CD4-positive, alpha-beta T cell treated with Interleukin-10 for 1 hour (primary cell): ENCODE measurements at regions not wholly inside any gene's neighbourhood (a gene's known extent, or its start where the extent isn't known, plus 50 kb on each side); places are given as distances from the start of the nearest gene placed in this dataset.

Source experiments
- DNase-seq: peaks from one replicate; pipeline ENCODE4 v3.0.0-alpha.2; 2020

DNA sequence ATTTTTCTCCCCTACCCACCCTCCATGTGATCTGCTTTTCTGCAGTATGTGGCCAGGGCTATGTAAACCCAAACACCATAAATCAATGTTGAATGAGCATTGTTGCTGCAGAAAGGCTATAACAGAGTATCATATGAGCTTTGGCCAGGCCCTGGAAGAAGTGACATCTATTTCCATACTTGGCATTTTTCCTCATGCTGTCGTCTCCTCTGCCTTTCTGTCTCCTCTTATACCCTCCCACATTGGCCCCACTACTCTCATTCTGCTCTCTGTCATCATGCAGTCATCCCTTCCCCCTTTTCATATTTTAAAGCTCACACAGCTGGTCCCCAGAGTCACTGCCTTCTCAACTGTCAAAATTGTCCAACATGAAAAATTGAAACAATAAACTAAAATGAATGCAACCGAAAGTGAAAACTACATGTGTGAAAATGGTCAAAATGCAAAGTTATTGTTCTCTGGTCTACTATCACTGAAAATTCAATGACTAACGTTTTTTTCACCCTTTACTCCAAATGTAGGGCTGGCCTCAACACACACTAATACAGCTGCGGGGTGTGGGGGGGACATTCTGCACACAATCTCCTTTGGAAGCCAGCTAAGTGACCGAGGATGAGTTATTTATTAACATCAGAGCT lies 290.7 kb upstream of the TMPO start:
- DNase-seq, result no peak

DNA sequence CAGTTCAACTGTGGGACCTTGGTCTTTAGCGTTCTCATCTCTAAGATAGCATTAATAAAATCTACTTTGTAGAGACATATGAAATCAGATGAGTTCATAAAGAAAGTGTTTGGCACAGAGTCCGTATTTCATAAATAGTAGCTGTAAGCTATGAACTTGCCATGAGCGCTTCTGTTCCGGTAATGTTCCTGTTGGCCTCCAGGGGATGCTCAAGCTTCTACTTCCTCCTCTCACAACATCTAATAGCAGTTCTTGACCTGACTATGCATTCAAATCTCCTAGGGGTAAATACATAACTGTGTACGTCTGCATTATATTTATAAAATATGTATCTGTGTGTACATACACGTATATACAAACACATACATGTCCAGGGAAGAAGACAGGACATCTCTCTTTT lies 288.2 kb upstream of the TMPO start:
- no peak for DNase-seq

DNA sequence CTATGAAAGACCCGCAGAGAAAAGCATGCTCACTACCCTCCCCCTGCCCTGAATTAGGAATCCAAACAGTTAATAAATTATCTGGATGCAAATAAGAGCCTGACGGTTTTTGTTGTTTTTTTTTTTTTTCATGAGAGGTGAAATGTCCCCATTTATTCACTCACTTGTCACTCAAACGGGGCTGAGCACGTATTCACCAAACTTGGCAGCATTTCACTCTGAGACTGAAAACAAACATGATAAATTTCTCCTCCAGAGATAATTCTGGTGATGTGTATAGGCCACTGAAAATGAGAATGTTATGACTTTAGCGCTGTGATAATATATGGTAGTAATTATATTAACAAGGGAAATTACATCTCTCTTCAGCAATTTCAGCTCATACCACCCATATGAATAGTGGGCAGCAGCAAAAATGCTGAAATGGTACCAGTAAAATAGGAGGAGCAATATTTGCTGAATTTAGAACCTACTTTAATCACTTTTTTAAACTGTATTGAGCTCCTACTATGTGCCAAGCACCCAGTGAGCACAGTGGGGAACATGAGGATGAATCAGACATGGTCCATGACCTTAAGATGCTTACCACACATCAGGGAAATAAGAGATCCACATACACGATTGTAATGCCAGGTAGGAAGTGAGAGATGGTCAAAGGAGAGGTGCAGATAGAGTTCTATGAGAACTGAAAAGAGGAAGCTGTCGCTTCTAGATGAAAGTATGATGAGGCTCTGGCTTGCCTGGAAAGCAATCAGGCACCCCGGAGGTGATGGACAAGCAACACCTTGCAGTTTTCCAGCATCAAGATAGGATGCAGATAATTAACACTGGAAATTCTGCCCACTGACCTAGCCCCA lies 286.5 kb upstream of the TMPO start:
- DNase-seq, result no peak

DNA sequence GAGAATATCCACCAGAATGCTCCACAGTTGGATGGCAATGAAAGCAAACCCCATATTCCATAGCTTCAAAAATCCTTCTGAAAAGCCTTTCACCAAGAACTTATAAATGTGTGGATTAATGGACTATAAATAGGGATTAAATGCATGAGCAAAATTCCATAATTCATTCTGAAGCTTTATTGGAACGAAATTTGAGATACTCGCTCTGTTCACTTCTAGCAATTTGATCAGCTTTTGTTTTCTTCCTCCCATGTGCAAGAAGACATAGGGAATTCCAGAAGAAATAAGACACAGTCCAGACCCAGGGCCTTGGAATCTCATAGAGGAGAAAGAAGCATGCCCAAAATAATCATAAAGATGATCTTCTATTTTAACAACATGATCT lies 285.9 kb upstream of the TMPO start:
- no peak for DNase-seq

DNA sequence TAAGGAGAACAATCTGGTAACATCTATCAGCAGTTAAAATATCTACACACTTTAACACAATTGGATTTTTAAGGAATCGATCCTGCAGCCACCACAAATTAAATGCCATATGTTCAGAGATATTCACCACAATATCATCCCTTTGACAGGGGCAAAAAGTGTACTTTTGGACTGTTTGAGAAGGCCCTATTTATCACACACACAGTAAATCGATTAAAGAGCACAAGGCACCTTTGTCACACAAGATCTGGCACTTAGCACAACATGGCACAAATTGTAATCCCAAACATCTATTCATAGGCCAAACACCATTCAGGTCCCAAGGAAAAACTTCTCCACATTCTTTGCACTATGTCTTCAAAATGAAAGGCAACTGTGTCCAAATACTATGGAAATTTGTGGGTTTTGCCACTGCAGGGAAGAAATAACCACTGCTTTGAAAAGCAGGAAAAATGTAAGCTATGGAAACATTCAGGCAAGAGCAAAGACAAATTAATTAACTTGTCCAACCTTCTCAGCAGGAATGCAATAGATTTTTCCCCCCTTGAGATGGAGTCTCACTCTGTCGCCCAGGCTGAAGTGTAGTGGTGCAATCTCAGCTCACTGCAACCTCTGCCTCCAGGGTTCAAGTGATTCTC lies 282.5 kb upstream of the TMPO start:
- DNase-seq, result no peak

DNA sequence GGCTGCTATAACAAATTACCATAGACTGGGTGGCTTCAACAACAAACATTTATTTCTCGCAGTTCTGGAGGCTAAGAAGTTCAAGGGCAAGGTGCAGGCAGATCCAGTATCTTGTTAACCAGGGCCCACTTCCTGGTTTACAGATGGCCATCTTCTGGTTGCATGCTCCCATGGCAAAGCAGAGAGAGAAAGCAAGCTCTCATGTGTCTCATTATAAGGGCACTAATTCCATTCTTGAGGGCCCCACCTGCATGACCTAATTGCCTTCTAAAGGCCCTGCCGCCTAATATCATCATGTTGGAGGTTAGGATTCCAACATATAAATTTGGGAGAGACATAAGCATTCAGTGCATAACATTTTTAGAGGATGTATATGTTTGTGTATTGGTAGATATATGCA lies 280.1 kb upstream of the TMPO start:
- no peak for DNase-seq

DNA sequence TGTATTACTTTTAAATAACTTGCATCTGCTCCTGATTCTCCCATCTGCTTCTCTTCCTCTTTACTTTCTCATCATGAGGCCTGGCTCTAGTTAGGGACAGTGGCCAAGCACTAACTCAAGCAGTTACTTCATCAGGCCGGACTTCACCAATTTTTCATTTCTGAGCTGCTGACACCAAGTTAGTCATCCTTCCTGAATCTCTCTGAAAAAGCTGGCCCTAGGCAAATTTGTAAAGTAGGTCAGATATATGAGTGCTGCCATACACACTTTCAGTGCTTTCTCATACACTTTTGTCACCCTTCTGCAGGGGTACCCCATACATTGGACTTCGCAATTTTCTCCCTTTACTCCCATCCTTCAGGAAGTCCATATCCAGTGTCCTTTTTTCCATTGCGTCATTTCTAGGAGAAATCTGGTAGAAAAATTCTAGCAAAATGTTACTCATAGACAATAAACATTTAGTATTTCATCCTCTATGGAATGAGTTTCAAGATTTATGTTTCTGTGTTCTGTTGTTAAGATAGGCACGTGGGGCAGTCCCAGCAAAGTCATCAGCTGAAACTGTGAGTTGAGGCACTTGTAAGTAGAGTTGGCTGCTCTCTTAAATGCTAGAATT lies 276.8 kb upstream of the TMPO start:
- no peak for DNase-seq

DNA sequence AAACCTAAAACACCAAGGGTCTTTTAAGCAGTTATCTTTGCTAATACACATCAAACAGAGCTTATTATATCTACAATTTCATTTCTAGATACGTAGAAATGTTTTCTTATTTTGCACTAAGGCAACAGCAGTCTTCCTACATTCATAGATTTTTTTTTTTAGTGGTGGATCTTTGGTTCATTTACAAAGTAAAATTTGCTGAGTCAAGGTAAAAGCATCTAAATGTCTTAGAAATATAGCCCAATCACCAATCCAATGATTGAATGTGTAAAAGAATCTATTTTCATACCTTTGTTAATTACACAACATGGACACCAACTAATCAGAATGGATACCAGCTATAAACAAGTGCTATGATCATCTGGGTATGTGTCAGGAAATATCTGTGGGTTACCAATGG lies 272.2 kb upstream of the TMPO start:
- no peak for DNase-seq

DNA sequence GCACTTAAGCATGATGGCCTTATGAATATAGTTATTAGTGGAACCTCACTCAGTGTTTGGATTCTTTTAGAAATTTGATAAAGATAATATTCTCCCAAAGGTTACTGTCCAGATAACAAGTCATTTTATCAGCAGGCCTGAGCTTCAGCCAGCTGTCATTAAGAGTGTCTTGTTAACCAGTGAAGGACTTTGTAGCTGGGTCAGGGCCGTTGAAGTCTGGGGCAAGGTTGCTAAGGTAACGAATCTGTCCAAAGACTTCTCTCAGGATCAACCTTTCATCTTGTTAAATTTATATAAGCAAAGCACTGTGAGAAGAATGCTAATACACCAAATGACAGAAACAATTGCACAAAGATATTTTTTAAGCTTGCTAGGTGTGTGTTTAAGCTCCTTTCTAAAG lies 271.3 kb upstream of the TMPO start:
- DNase-seq, result no peak

DNA sequence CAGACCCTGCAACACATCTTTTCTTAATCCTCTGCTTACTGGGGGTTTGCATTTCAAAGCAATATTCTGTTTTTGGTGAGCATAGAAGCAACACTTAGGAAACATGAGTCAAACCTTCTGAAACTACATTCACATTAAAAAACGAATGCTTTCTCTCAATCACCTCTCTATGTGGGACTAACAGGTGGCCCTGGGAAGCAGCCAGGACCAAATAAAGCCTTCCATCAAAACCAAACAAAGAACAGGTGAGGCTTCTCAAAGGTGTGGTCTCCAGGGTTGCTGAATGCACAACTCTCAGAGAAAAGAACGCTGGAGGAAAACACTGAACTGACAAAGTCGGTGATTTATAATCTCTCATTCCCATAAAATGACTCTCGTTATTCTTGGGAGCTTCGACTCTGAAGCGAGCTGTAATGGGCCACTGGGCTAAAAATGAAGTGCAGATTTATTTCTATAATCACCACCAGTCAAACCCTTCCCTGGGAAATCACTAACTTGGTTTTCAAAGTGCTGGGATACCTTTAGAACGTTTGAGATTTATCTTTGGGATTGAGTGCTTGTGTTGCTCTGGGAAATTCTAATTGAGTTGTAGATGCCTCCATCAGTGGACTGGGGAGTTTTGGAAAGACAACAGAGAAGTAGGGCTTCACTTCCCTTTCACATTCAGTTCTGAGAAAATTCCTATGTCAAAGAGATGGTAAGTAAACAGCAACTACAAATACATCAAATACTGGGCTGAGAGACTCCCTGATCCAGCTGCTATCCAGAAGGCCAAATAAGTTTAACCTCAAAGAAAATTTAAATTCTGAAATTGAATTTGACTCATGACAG lies 262.0 kb upstream of the TMPO start:
- no peak for DNase-seq

DNA sequence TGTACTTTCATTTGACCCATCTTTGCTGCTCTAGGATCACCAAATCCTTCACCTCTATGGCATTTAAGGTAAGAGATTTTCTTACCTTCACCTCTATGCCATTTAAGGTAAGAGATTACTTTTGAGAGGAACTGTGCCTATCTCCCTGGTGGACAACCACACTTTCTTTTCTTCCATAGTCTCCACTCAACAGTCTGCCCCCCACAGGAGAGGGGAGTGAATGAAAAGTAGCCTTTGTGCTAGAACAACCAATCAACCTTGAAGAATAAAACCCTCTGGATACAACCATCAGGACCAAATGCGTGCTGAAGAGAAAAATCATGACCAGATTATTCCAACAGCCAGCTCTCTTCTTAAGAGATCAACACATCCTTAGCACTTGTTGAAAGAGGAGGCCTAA lies 258.6 kb upstream of the TMPO start:
- DNase-seq, result no peak

DNA sequence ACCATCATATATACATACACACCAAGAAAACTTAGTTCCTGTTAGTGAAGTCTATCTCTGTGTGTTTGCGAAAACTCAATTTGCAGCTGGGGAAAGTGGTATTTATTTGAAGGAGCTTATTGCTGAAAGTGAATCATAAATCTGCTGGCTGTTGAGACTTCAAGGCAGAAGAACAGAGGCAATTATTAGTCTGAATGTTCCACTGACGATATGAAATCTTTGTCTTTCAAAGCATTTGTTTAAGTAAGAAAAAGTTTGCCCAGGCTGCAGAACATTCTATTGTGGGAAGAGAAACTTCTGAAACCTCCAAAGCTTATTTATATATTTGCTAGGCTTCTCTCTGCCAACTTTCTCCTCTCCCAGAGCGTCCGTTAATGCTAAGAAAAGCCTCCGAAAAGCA lies 255.7 kb upstream of the TMPO start:
- DNase-seq, result no peak

DNA sequence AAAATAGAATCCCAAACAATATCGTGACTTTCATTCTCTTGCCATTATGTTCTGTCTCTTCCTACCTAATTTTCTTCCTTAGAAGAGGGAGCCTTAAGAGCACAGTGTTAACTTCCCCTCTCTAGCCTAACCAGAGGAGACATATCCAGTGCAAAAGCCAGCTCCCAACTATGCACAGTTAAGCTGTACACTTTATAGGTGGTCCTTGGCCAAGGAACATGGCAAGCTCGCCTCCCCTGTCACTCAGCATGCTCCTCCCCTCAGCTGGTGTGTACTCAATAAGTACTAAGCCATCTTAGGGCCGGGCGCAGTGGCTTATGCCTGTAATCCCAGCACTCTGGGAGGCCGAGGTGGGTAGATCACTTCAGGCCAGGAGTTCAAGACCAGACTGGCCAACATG lies 255.1 kb upstream of the TMPO start:
- DNase-seq, result no peak

DNA sequence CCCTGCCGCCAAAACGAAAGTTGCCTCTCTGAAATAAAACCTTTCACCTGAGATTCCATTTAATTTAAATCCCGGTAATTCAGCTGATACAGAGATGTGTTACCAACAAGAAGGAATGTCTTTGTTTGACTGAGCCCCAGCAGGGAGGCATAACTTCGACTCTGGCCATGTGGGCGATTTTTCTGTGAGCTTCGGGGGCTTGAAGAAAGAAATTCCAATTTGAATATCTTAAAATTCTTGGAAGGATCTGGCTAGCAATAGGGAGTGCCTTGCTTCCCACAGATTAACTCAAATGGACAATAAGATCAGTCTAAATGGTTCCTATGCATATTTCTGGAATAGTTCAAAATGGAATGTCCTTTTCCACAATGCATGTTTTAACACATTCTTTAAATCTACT lies 252.5 kb upstream of the TMPO start:
- no peak for DNase-seq

DNA sequence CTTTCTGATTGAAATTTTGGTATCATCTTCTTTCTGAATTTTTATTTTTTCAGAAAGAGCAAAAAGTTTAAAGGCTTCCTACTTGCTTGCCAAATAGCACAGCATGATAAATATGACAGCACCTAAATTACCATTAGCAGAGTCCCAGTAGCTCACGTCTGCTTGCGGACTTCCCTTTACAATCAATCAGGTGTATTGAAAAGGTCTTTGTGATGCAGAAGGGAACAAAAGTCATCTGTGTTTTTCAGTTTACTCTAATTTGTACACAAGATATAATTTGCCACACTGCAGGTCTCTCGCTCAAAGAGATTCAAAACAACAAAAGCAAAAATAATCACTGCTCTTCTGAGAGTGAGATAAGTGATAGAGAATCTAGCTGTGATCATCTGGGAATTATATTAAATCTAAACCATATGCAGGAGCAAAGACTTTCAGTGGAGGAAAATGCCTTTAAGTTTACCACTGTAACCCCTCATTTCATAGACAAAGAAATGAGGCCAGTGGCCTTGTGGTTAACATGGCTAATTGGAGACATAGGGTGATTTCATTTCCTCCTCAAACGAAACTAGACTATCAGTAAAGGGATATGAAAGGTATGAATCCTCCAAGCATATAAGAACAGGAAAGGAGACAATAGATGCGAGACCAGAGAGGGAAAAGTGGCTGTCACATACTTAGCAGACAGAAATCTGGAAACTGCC lies 240.8 kb upstream of the TMPO start:
- no peak for DNase-seq

DNA sequence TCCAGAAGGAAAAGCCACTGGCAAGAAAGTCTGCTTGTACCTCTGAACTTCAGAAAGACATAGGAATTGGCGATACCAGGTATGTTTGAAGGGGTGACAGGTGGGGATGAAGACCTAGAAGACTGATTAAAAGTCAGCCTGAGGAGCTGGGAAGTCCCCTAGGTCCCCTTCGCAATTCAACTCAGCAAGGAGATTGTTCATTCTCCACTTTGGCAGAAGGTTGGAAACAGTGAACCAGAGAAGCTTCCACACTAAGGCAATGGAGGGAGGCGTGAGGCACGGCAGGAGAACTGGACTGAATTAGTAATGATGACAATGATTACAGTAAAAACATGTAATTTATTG lies 240.3 kb upstream of the TMPO start:
- DNase-seq, result no peak

DNA sequence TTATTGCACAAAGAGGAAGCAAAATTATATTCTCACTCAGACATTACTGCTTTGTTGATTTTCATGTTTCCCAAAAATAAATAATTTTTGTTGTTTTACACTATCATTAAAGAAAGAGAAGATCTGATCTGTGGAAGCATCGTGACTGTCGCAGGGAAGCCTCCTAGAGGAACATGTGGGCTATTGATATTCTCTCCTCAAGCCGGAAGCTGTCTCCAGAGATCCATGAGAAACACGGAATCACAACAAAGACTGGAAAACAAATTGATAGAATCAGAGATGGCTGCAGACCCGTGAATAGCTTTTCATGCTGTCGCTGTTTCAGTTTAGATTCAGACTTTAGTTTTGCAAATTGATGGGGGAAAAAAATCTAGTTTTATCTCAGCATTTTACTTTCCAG lies 235.2 kb upstream of the TMPO start:
- no peak for DNase-seq

DNA sequence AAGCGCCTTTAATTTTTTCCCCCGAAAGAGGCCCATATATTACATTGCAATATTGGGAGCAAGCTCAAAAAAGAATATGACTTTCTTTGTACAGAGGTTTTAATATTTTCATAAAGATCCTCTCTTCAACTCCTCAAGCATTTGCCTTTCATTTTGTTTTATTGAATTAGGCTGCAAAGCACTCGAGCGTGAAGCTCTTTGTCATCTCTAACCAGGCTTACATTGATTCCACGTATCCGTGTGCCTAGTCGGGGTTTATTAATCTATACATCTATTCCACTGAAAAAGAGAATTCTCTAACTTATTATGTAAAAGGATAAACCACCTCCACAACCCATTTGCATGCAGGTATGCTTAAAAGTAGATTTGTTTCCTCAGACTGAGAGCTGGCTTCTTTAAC lies 234.8 kb upstream of the TMPO start:
- DNase-seq, result no peak

DNA sequence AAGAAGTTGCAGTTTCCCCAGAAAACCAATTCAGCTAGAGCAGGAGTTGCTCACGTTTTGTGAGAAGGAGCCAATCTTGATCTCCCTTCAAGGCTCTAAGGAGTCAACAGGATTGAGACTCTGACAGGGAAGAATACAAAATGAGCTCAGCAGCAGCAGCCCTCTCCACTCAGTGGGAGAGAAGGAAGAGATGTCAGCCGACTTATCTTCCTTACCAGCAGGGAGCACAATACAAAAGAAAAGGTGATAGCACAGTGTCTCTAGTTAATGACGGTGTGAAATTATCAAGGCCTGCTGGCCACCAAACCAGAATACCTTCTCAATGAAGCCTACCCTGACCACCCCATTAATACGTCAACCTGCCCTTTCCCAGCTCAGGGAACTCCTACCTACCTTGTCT lies 223.6 kb upstream of the TMPO start:
- no peak for DNase-seq

DNA sequence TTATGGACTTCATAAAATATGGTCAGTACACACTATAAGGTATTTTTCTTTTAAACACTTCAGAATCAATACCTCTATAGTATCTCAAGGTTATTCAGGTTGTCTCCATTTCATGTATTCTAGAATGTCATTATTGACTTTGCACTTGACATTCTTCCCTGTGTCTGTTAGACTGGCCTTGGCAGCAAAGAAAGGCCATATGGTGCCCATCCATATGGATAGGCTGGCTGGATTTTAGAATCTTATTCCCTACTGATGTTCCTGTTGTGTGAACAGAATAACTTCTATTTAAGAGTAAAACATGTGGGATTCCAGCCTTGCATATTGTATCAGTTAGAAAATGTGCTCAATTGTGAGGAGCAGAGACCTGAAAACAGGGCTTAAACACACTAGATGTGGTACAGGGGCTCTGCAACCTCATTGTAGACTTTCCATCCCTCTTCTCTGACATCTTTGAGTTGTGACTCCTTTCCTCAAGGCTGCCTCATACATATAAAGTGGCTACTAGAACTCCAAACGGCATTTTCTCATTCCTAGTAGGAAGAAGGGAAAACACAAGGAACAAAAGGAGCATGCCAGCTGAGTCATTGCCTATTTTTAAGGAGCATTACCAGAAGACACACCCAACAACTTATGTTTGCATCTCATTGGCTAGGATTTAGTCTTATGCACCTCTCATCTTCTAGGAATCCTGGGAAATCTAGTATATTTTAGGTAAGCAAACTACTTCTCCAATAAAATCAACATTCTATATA lies 221.2 kb upstream of the TMPO start:
- DNase-seq, result no peak

DNA sequence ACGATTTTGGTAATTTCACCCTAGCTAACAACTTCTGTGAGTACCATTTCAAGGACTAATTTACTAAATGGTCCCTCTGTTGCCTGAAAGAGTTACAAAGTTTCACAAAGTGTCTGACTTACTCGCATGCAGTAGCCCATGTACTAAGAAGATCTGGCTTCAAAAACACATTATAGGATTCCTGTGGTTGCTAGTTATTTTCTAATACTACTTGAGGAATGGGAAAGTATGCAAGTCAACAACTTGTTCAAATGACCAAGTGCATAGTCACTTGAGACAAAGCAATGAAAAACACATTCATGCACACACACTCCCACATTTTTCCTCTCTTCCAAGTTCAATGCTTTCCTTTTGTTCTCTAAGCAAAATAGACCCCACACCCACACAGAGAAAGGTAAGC lies 219.7 kb upstream of the TMPO start:
- no peak for DNase-seq
